HG02840 (cell line): ENCODE measurements at regions not wholly inside any gene's neighbourhood (a gene's known extent, or its start where the extent isn't known, plus 50 kb on each side); places are given as distances from the start of the nearest gene placed in this dataset.
"Not testable (repeated sequence)": the region's sequence is repeated elsewhere in the genome, so short reads cannot be mapped to it uniquely, and the experiment has no call there.

Experiments used
- ATAC-seq: cut with Tn5 transposase; IDR thresholded peaks from one replicate; pipeline ENCODE4 v1.9.1; 2021; ENCODE audit warnings: mild to moderate bottlenecking, moderate library complexity, moderate number of reproducible peaks; ENCODE audit not compliant: unreplicated experiment, low FRiP score

- no peak for ATAC-seq
These were observed 89.0 kb upstream of the GPR141 start for GRCh38 chr7:37594602-37595001.

DNA sequence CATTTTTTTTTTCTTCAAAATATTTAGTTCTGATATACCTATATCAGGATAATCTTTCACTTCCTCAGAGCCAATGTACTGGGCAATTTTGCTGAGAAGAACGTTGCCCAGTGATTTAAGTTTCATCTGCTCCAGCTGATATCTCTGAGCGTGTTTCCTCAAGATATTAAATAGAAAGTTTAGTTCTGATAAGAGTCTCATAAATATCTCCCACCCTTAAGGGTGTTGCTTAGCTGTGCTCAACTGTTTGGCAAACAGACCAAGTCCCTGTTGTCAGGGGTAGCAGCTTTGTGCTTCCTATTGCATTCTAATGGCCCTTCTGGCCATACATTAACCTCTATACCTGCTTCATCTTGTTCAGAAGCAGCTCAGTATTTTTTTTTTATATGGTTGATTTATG, 84.7 kb upstream of the GPR141 start:
- no peak for ATAC-seq

- ATAC-seq: no peak
These were observed 82.2 kb upstream of the GPR141 start for GRCh38 chr7:37601321-37601720.

GRCh38 chr7:37604078-37604477, 79.5 kb upstream of the GPR141 start:
- ATAC-seq: no peak

DNA sequence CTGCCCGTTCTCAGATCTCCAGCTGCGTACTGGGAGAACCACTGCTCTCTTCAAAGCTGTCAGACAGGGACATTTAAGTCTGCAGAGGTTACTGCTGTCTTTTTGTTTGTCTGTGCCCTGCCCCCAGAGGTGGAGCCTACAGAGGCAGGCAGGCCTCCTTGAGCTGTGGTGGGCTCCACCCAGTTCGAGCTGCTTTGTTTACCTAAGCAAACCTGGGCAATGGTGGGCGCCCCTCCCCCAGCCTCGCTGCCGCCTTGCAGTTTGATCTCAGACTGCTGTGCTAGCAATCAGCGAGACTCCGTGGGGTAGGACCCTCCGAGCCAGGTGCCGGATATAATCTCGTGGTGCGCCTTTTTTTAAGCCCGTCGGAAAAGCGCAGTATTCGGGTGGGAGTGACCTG, 66.2 kb upstream of the GPR141 start:
- ATAC-seq: not testable (repeated sequence)

- no peak for ATAC-seq
These were observed 50.5 kb upstream of the GPR141 start for GRCh38 chr7:37633048-37633447.
